Naive B cell (primary cell): ENCODE measurements at regions not wholly inside any gene's neighbourhood (a gene's known extent, or its start where the extent isn't known, plus 50 kb on each side); places are given as distances from the start of the nearest gene placed in this dataset.

Source experiments
- ATAC-seq, 2 donors: fragments of 150-1000 bp; cut with Tn5 transposase; 2 replicates each; pipeline ENCODE4 v1.10.0; 2021; ENCODE audit warnings: low read depth in 2 of 2, mild to moderate bottlenecking in 2 of 2, moderate library complexity in 2 of 2
- DNase-seq: peaks from one replicate; pipeline ENCODE4 v3.0.0; 2022
- H3K27ac Mint-ChIP-seq, 6 donors: one replicate each; pipeline ENCODE4 v1.8.0; 2020 to 2022; ENCODE audit warnings: mild to moderate bottlenecking in 6 of 6, mixed read lengths in 6 of 6, moderate library complexity in 5 of 6, inconsistent platforms in 2 of 6
- H3K27me3 Mint-ChIP-seq, 3 donors: one replicate each; pipeline ENCODE4 v1.8.0; 2021 to 2022; ENCODE audit warnings: mixed read lengths in 3 of 3, mild to moderate bottlenecking in 1 of 3
- H3K36me3 Mint-ChIP-seq, 2 donors: one replicate each; pipeline ENCODE4 v1.8.0; 2020 to 2022; ENCODE audit warnings: mixed read lengths in 2 of 2, inconsistent platforms in 1 of 2, mild to moderate bottlenecking in 1 of 2
- H3K4me1 Mint-ChIP-seq, 3 donors: one replicate each; pipeline ENCODE4 v1.8.0; 2020 to 2022; ENCODE audit warnings: mixed read lengths in 3 of 3, inconsistent platforms in 1 of 3, mild to moderate bottlenecking in 1 of 3, moderate library complexity in 1 of 3
- H3K4me3 Mint-ChIP-seq, 8 donors: one replicate each; pipeline ENCODE4 v1.8.0; 2020 to 2022; ENCODE audit warnings: mild to moderate bottlenecking in 8 of 8, mixed read lengths in 8 of 8, moderate library complexity in 8 of 8, inconsistent platforms in 2 of 8
- H3K9me3 Mint-ChIP-seq, 7 donors: one replicate each; pipeline ENCODE4 v1.8.0; 2020 to 2022; ENCODE audit warnings: mixed read lengths in 7 of 7, mild to moderate bottlenecking in 5 of 7, inconsistent platforms in 2 of 7, moderate library complexity in 1 of 7

DNA sequence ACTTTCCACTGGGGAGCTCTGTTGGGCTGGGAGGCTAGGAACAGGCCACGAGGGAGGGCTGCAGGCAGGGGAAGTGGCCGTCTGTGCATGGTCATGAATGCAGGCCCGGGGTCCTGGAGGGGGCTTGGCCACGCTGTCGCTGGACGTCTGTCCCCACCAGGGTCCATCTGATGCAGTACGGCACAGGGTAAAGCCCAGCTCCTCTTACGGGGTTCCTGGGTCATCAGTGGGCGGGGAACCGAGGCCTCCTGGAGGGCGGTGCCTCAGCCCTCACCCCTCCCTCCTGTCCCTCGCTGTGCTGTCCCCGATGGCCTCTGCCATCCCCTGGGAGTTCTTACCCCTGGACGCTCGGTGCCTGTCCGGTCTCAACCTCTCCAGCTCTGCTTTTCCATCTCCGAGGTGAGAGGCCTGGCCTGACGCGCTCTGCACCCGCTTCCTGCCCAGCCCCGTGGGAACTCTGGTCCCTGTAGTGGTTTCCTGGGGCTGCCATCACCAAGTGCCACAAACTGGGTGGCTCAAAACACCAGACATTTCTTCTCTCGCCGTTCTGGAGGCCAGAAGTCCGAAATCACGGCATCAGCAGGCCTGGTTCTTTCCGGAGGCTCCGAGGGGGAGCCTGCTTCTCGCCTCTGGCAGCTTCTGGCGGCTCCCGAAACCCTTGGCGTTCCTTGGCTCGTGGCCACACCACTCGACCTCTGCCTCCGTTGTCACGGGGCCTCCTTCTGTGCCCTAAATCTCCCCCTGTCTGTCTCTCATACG, 182.8 kb downstream of the SEC14L1 start:
- Mint-ChIP-seq H3K27me3 (no peaks in the 10 kb centered on the region), H3K9me3 (peaks cover 0 to 7% (median 0%) of the 10 kb centered on the region in 7 donors), H3K36me3 (no peaks in the 10 kb centered on the region), H3K27ac (peak overlapping the region; percentile 98 to 100 (median 99)), H3K4me1 (peaks cover 82 to 100% (median 93%) of the 10 kb centered on the region in 3 donors), H3K4me3 (peak overlapping the region; percentile 72 to 95 (median 90))
- ATAC-seq: peak in 1 of 2 donors; percentile 5
- peak; percentile 63 for DNase-seq

DNA sequence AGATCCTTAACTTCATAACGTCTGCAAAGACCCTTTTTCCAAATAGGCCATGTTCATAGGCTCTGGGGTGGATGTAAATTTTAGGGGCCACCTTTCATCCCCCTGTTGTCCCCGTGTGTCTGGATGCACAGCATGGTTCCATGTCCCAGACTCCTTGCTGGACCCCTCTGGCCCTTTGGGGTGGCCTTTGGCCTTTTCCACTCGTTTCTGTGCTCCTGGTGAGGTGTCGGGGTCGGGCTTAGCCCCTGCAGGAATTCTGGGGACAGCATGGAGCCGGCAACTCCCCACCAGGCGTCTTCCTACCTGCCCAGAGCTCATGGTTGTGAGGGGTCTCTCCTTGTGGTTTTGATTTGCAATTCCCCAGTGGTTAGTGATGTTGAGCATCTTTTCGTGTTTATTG, 183.5 kb downstream of the SEC14L1 start:
- Mint-ChIP-seq H3K27me3 (no peaks in the 10 kb centered on the region), H3K36me3 (no peaks in the 10 kb centered on the region), H3K4me3 (peak overlapping the region; percentile 72 to 95 (median 90)), H3K9me3 (peaks cover 0 to 7% (median 0%) of the 10 kb centered on the region in 7 donors), H3K4me1 (peaks cover 85 to 100% (median 91%) of the 10 kb centered on the region in 3 donors), H3K27ac (peak overlapping the region; percentile 98 to 100 (median 99))
- DNase-seq (no peak), ATAC-seq (no peak)

DNA sequence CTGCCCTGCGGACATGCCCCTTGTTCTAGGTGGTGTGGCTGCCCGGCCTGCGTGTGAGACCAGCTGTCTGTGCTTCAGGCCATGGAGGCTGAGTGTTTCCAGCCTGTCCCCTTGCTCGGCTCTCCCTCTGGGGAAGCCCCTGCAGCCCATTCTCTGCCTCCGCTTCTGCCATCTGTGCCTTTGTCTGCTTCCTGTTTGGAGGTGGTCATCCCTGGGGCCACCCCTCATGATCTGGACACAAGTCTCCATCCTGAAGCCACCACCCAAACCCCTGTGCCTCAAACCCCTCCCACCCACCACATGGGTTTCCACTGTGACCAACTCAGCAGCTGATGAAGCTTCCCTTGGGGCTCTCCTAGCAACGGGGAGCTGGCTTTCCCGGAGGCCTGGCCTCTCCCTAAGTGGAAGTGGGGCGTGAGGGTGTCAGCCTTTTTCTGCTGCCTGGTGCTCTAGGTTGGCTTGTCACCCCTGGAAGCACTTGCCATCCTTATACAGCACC, 184.9 kb downstream of the SEC14L1 start:
- peak overlapping the region; percentile 98 to 100 (median 98) for H3K27ac Mint-ChIP-seq
- H3K4me3 Mint-ChIP-seq: peak overlapping the region in 7 of 8 donors; percentile 72 to 95 (median 89)
- H3K9me3 Mint-ChIP-seq: peaks cover 0 to 7% (median 0%) of the 10 kb centered on the region in 7 donors
- peak; percentile 20 to 24 for ATAC-seq
- no peaks in the 10 kb centered on the region for H3K27me3 Mint-ChIP-seq
- peaks cover 71 to 88% (median 81%) of the 10 kb centered on the region in 3 donors for H3K4me1 Mint-ChIP-seq
- no peak for DNase-seq
- no peaks in the 10 kb centered on the region for H3K36me3 Mint-ChIP-seq

DNA sequence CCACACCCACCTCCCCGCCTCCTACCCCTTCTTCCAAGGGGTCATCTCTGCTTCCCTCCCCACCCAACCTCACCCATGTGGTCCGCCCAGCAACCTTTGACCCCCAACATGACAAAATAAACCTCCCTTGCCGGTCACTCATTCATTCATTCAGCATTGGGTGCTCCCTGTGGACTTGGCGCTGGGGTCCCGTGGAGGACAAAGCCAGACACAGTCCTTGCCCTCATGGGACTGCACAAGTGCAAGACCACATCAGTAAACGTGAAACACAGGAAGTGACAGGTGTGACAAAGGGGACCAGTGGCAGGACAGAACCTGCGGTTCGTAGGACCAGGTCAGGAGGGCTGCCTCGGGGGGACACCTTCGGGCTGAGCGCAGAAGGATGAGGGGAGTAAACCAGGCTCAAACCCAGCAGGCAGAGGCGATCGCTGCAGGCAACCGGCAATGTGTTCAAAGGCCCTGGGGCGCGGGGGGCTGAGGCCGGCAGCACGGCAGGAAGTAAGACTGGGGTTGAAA, 185.4 kb downstream of the SEC14L1 start:
- Mint-ChIP-seq H3K27me3 (no peaks in the 10 kb centered on the region), H3K4me1 (peaks cover 67 to 86% (median 76%) of the 10 kb centered on the region in 3 donors), H3K27ac (peak overlapping the region; percentile 34 to 100 (median 98)), H3K9me3 (peaks cover 0 to 7% (median 0%) of the 10 kb centered on the region in 7 donors), H3K4me3 (peak overlapping the region in 6 of 8 donors; percentile 46 to 91 (median 83)), H3K36me3 (no peaks in the 10 kb centered on the region)
- DNase-seq: no peak
- ATAC-seq: no peak

DNA sequence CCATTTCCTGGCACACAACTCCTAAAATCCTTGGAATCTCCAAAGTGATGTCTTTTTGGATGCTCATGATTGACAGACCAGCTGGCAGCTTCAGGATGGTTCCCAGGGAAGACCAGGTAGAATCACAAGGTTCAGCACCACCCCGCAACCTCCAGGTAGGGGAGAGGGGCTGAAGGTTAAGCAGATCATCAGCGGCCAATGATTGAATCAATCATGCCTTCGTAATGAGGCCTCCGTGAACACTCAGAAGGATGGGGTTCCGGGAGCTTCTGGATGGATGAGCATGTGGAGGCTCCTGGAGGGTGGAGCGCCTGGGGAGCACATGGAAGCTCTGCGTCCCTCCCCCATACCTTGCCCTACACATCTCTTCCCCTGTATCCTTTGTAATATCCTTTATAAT, 185.9 kb downstream of the SEC14L1 start:
- peak overlapping the region in 2 of 8 donors; percentile 44 to 57 for H3K4me3 Mint-ChIP-seq
- H3K27ac Mint-ChIP-seq: peak overlapping the region; percentile 34 to 99 (median 95)
- no peaks in the 10 kb centered on the region for H3K27me3 Mint-ChIP-seq
- DNase-seq (no peak), ATAC-seq (no peak)
- peaks cover 0 to 7% (median 0%) of the 10 kb centered on the region in 7 donors for H3K9me3 Mint-ChIP-seq
- no peaks in the 10 kb centered on the region for H3K36me3 Mint-ChIP-seq
- peaks cover 69 to 86% (median 76%) of the 10 kb centered on the region in 3 donors for H3K4me1 Mint-ChIP-seq

DNA sequence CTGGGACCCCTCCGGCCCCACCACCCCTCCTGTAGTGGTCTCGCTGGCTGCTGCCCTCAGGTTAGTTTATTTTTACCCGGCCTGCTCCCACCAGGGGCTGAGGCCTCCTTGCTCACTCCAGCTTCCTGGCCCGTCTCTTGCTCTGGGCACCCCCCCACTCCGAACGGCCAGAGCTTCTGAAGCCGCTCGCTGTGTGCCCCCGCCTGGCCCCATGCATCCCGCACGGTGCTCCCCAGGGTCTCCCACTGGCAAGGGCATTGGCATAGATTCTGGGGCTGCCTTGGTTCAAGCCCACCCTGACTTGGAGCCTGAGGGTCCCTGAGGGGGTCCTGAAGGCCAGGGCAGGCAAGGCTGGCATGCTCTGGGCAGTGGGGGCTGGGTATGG, 186.4 kb downstream of the SEC14L1 start:
- peak overlapping the region in 2 of 8 donors; percentile 23 to 75 for H3K4me3 Mint-ChIP-seq

DNA sequence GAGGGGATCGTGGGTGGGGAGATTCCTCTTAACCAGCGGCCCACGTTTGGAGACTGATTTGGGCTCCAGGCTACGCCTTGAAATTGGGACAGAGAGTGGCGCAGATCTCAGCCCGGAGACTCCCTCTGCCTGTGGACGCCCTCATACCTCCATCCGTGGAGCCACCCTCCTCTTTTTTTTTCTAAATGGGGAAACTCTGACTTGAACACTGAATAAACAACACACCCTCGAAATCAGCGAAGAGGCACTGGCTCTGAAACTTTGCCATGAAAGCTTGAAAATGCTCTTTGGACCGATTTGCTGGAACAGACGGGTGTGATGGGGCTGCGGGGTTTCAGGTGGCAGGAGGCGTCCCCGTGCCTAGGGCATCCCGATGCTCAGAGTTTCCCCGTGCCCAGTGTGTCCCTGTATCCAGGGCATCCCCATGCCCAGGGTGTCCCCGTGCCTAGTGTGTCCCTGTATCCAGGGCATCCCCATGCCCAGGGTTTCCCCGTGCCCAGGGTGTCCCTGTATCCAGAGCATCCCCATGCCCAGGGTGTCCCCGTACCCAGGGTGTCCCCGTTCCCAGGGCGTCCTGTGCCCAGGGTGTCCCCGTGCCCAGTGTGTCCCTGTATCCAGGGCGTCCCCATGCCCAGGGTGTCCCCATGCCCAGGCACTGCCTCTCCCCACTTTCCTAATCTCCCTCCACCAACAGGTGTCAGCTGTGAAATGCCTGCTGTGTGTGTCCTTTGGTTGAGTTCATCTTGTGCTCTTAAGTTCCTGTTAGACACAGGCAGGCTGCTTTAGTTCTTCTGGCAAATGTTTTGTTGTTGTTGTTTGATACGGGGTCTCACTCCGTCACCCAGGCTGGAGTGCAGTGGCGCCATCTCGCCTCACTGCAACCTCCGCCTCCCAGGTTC, 187.0 kb downstream of the SEC14L1 start:
- Mint-ChIP-seq H3K9me3 (peaks cover 0 to 7% (median 0%) of the 10 kb centered on the region in 7 donors), H3K27ac (peak overlapping the region in 5 of 6 donors; percentile 14 to 98 (median 90)), H3K4me3 (peak overlapping the region in 6 of 8 donors; percentile 6 to 47 (median 26)), H3K4me1 (peaks cover 69 to 86% (median 79%) of the 10 kb centered on the region in 3 donors), H3K36me3 (no peaks in the 10 kb centered on the region), H3K27me3 (no peaks in the 10 kb centered on the region)
- no peak for DNase-seq
- no peak for ATAC-seq

More for the DNA sequence above, 186.4 kb downstream of the SEC14L1 start:
- Mint-ChIP-seq H3K27ac (peak overlapping the region in 4 of 6 donors; percentile 74 to 98 (median 95)), H3K9me3 (peaks cover 0 to 7% (median 0%) of the 10 kb centered on the region in 7 donors), H3K27me3 (no peaks in the 10 kb centered on the region), H3K36me3 (no peaks in the 10 kb centered on the region), H3K4me1 (peaks cover 68 to 86% (median 79%) of the 10 kb centered on the region in 3 donors)
- ATAC-seq: no peak
- DNase-seq: no peak

DNA sequence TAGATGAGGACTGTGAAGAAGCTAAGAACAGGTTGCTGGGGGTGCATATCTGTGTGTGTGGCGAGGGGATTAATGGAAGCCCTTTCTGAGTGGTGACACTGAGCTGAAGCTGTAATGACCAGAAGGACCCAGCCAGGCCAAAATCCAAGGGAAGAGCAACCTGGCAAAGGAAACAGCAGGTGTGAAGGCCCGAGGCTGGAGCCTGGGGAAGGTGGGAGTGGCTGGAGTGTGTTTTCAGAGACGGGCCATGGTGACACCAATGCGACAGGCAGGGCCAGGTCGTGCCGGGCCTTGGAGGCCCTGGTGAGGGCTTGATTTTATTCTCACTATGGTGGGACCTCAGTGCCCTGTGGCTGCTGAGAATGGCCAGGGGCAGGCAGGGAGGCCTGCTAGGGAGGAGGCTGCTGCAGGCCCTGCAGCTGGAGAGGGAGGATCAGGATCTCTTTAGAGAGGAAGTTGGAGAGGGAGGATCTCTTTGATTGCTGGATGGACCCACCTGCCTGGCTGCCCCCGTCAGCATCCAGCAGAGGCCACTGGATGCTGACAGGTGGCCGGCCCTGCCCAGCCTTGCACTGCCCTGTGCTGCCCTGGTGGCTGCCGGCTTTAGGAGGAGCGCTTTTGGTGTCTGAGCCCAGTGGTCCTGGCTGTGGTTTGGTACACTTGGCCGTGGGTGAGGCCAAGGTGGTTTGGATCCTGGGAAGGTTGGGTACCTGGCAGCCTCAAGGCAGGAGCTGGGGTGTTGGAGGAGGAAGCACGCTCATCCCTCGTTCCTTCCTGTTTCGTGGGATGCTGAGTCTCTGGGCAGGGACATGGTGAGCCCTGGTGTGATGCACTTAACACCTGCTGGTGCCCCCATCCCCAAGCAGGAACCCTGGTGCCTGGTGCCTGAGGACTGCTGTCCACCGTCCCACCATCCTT, 188.3 kb downstream of the SEC14L1 start:
- peaks cover 0 to 7% (median 0%) of the 10 kb centered on the region in 7 donors for H3K9me3 Mint-ChIP-seq
- no peaks in the 10 kb centered on the region for H3K27me3 Mint-ChIP-seq
- no peaks in the 10 kb centered on the region for H3K36me3 Mint-ChIP-seq
- H3K4me1 Mint-ChIP-seq: peaks cover 65 to 86% (median 75%) of the 10 kb centered on the region in 3 donors
- no peak for DNase-seq
- H3K27ac Mint-ChIP-seq: peak overlapping the region; percentile 7 to 98 (median 84)
- no peak for ATAC-seq
- H3K4me3 Mint-ChIP-seq: peak overlapping the region in 4 of 8 donors; percentile 11 to 47 (median 28)

DNA sequence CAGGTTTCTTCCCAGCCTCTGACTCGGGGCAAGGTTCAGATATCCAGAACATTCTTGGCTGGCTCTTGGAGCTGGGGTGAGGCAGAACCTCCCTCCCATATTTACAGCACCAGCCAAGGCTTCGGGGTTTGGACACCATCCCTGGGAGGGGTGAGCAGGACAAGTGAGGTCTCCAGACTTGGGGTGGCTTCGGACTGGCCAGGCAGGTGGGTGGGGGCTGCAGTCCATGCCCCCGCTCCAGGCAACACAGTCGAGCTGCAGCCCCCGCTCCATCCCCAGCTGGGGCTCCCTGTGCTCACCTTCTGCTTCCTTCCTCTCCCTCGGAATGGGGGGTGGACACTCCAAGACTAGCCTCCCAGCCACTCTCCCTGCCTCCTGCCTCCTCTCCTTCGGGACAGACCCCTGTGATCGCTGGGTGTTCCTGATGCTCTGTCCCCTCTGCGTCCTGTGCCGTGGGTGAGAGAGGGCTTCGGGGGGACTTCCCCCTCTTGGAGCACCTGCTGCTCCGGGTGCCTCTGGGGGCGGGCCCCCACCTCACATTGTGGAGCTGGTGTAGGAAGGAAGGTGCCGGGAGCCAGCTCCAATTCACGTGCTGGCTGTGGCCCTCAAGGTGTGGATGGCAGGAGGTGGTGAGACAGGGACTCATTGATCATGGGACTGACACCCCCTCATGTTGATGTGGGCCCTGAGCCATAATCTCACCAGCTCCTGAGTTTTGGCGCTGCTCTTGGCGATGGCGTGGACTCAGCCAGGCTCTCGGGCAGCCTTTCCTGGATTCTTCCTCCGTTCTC, 189.2 kb downstream of the SEC14L1 start:
- H3K27me3 Mint-ChIP-seq: no peaks in the 10 kb centered on the region
- ATAC-seq: no peak

DNA sequence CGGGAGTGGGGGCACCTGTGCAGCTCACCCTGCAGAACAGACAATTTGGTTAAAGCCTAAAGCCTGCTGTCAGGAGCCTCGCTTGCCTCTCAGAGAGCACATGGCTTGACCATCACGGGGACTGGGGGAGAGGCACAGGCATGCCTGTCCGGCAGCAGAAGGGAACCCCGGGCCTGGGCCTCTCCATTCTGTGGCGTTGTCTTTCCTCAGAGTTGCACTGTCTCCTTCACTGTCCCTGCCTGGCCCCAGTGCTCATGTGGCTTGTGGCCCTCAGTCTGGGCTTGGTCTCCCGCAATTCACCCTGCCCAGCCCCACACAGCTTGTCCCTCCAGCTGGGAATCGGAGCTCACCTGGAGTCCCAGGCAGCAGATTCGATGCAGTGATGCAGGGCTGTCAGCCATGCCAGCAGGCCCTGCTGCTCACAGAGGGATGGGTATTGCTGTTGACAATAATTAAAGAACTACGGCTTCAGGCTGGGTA, 189.9 kb downstream of the SEC14L1 start:
- H3K36me3 Mint-ChIP-seq: no peaks in the 10 kb centered on the region
- H3K27me3 Mint-ChIP-seq: no peaks in the 10 kb centered on the region
- peaks cover 51 to 70% (median 61%) of the 10 kb centered on the region in 3 donors for H3K4me1 Mint-ChIP-seq
- DNase-seq (no peak), ATAC-seq (no peak)
- peak overlapping the region in 2 of 6 donors; percentile 49 to 98 for H3K27ac Mint-ChIP-seq
- peak overlapping the region in 1 of 8 donors; percentile 63 for H3K4me3 Mint-ChIP-seq
- H3K9me3 Mint-ChIP-seq: no peaks in the 10 kb centered on the region

More for the DNA sequence above, 189.2 kb downstream of the SEC14L1 start:
- H3K27ac Mint-ChIP-seq: peak overlapping the region in 2 of 6 donors; percentile 28 to 98
- H3K4me3 Mint-ChIP-seq: peak overlapping the region in 1 of 8 donors; percentile 63
- DNase-seq: no peak
- H3K4me1 Mint-ChIP-seq: peaks cover 58 to 77% (median 68%) of the 10 kb centered on the region in 3 donors
- H3K36me3 Mint-ChIP-seq: no peaks in the 10 kb centered on the region
- H3K9me3 Mint-ChIP-seq: peaks cover 0 to 2% (median 0%) of the 10 kb centered on the region in 7 donors

DNA sequence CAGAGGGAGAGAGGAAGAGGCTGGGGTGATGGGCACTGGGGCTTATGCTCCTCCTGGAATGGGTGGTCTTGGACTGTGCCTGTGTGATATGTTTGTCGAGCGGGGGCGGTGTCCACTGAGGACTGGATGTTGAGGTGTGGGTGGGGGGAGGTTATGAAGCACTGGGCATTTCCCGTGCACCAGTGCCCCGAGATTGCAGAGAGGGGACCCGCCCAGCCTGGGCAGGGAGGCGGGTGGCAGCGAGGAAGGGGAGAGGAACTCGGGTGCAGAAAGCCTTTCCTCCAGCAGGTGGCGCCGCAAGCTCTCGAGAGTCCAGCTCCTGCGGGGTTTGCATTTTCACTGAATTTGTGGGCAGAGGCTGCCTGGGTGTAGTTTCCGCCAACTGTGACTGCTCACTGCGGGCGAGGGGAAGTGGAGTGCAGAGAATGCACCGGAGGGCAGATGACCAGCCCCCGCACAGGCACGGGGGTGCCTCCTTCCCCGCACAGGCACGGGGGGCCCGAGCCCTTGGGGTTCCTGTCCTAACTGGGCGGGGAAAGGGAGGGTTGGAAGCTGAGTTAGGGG, 190.6 kb downstream of the SEC14L1 start:
- no peaks in the 10 kb centered on the region for H3K36me3 Mint-ChIP-seq
- DNase-seq: peak; percentile 92

More for the DNA sequence above, 190.6 kb downstream of the SEC14L1 start:
- H3K27me3 Mint-ChIP-seq: no peaks in the 10 kb centered on the region
- peak overlapping the region; percentile 46 to 92 (median 83) for H3K4me3 Mint-ChIP-seq
- H3K27ac Mint-ChIP-seq: peak overlapping the region; percentile 90 to 99 (median 96)
- peak; percentile 91 to 93 for ATAC-seq
- peaks cover 43 to 63% (median 53%) of the 10 kb centered on the region in 3 donors for H3K4me1 Mint-ChIP-seq
- H3K9me3 Mint-ChIP-seq: no peaks in the 10 kb centered on the region
